DND-41 (cell line): ENCODE measurements at regions not wholly inside any gene's neighbourhood (a gene's known extent, or its start where the extent isn't known, plus 50 kb on each side); places are given as distances from the start of the nearest gene placed in this dataset.

Experiments
- ATAC-seq: fragments of 200-7000 bp; cut with Tn5 transposase; 3 replicates; pipeline ENCODE4 v1.9.1; 2021; ENCODE audit warnings: low read depth; ENCODE audit not compliant: insufficient read depth
- DNase-seq: peaks from one replicate; pipeline ENCODE4 v3.0.0-alpha.2; 2020
- H2AFZ ChIP-seq: 2 replicates; pipeline ENCODE4 v1.6.0; 2012; ENCODE audit warnings: low read depth, low read length
- H3K27ac ChIP-seq: 2 replicates; pipeline ENCODE4 v1.5.1; 2012; ENCODE audit warnings: low read length, inconsistent platforms
- H3K27me3 ChIP-seq: fragments of 200-600 bp; sonication (generic); 2 replicates; pipeline ENCODE4 v1.6.0; 2012; ENCODE audit warnings: low read length, mild to moderate bottlenecking, inconsistent platforms; ENCODE audit not compliant: insufficient read depth, poor library complexity
- H3K36me3 ChIP-seq: 2 replicates; pipeline ENCODE4 v1.5.1; 2012; ENCODE audit warnings: low read length, inconsistent platforms; ENCODE audit not compliant: insufficient read depth
- H3K4me1 ChIP-seq: 2 replicates; pipeline ENCODE4 v1.5.1; 2012; ENCODE audit warnings: mild to moderate bottlenecking, low read length; ENCODE audit not compliant: insufficient read depth
- H3K4me2 ChIP-seq: 2 replicates; pipeline ENCODE4 v1.6.0; 2012; ENCODE audit warnings: mild to moderate bottlenecking, moderate library complexity, low read length, inconsistent platforms; ENCODE audit not compliant: insufficient read depth
- H3K4me3 ChIP-seq, 2 experiments: fragments of 200-600 bp in 1 of 2; shearing (Covaris generic) in 1 of 2; 2 replicates each; pipeline ENCODE4 v1.5.1; 2012 to 2016; ENCODE audit warnings: inconsistent platforms in 2 of 2, low read length in 2 of 2, mild to moderate bottlenecking in 2 of 2, low read depth in 1 of 2, moderate library complexity in 1 of 2
- H3K79me2 ChIP-seq: 2 replicates; pipeline ENCODE4 v1.6.0; 2012; ENCODE audit warnings: low read length, inconsistent platforms; ENCODE audit not compliant: insufficient read depth
- H3K9ac ChIP-seq: 2 replicates; pipeline ENCODE4 v1.6.0; 2012; ENCODE audit warnings: low read depth, mild to moderate bottlenecking, inconsistent platforms, low read length, moderate library complexity
- H3K9me3 ChIP-seq: 2 replicates; pipeline ENCODE4 v1.5.1; 2012; ENCODE audit warnings: low read length, moderate library complexity, mild to moderate bottlenecking, inconsistent platforms; ENCODE audit not compliant: insufficient read depth, severe bottlenecking
- H4K20me1 ChIP-seq: 2 replicates; pipeline ENCODE4 v1.6.0; 2012; ENCODE audit warnings: low read length; ENCODE audit not compliant: insufficient read depth
- EZH2 ChIP-seq: IDR thresholded peaks from 3 replicates; pipeline ENCODE4 v1.6.1; 2012; ENCODE audit warnings: borderline replicate concordance, low read depth, mild to moderate bottlenecking, moderate library complexity, low read length, inconsistent platforms; ENCODE audit not compliant: severe bottlenecking
- TF ChIP-seq, protein P1 (sequence below): IDR thresholded peaks from 2 replicates; pipeline ENCODE4 v1.5.1; 2012; ENCODE audit warnings: borderline replicate concordance, low read length, moderate library complexity, mild to moderate bottlenecking; ENCODE audit not compliant: poor library complexity, severe bottlenecking; ENCODE audit errors: extremely low read depth

DNA sequence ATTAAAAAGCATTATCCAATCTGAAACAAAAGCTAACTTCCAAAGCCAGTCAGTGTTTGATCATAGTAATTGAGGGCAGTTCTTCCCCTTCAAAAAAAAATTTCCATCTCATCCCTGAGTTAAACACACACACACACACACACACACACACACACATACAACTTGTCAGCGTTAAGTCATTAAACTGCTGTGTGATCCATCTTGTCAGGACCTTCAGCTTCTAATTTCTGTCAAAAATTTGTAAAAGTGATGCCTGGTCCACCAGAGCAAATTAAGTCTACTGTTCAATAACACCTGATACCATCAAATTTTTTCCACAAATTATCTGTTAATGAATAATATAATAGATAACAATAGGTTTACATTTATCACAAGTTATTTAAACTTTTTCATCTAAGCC, 198.7 kb downstream of the GPX5 start:
- Histone ChIP-seq H3K27ac (no peak overlapping the region), H3K9ac (no peak overlapping the region), H3K4me1 (peaks cover 6% of the 10 kb centered on the region), H3K27me3 (peaks cover 16% of the 10 kb centered on the region), H2AFZ (no peak overlapping the region), H3K4me2 (no peak overlapping the region), H3K9me3 (no peaks in the 10 kb centered on the region), H3K79me2 (no peaks in the 10 kb centered on the region), H3K4me3 (no peak overlapping the region), H3K36me3 (no peaks in the 10 kb centered on the region), H4K20me1 (no peaks in the 10 kb centered on the region)
- ATAC-seq (no peak), DNase-seq (no peak)
- no peak for TF ChIP-seq EZH2
- TF ChIP-seq, protein P1, sequence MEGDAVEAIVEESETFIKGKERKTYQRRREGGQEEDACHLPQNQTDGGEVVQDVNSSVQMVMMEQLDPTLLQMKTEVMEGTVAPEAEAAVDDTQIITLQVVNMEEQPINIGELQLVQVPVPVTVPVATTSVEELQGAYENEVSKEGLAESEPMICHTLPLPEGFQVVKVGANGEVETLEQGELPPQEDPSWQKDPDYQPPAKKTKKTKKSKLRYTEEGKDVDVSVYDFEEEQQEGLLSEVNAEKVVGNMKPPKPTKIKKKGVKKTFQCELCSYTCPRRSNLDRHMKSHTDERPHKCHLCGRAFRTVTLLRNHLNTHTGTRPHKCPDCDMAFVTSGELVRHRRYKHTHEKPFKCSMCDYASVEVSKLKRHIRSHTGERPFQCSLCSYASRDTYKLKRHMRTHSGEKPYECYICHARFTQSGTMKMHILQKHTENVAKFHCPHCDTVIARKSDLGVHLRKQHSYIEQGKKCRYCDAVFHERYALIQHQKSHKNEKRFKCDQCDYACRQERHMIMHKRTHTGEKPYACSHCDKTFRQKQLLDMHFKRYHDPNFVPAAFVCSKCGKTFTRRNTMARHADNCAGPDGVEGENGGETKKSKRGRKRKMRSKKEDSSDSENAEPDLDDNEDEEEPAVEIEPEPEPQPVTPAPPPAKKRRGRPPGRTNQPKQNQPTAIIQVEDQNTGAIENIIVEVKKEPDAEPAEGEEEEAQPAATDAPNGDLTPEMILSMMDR = no peak

- no peak overlapping the region for H3K4me2 ChIP-seq
- H3K4me3 ChIP-seq = no peak overlapping the region
- no peaks in the 10 kb centered on the region for H3K79me2 ChIP-seq
- H2AFZ ChIP-seq = no peak overlapping the region
- H3K9ac ChIP-seq = no peak overlapping the region
- no peaks in the 10 kb centered on the region for H3K9me3 ChIP-seq
- TF ChIP-seq EZH2 = no peak
- TF ChIP-seq, protein P1 = no peak
- DNase-seq (no peak), ATAC-seq (no peak)
- H3K27me3 ChIP-seq = peaks cover 16% of the 10 kb centered on the region
- H4K20me1 ChIP-seq = no peaks in the 10 kb centered on the region
- peaks cover 12% of the 10 kb centered on the region for H3K4me1 ChIP-seq
- H3K36me3 ChIP-seq = no peaks in the 10 kb centered on the region
- no peak overlapping the region for H3K27ac ChIP-seq
These were observed 198.4 kb downstream of the TRIM27 start for GRCh38 chr6:28725274-28725809.

GRCh38 chr6:28725890-28726348, 197.9 kb downstream of the TRIM27 start:
- Histone ChIP-seq H3K27ac (no peak overlapping the region), H3K27me3 (peaks cover 14% of the 10 kb centered on the region), H4K20me1 (no peaks in the 10 kb centered on the region), H2AFZ (no peak overlapping the region), H3K9me3 (no peaks in the 10 kb centered on the region), H3K4me3 (no peak overlapping the region), H3K4me1 (peaks cover 12% of the 10 kb centered on the region), H3K9ac (no peak overlapping the region), H3K4me2 (no peak overlapping the region), H3K36me3 (no peaks in the 10 kb centered on the region), H3K79me2 (no peaks in the 10 kb centered on the region)
- ATAC-seq = no peak
- DNase-seq = no peak
- TF ChIP-seq, protein P1 = no peak
- TF ChIP-seq EZH2 = no peak
